K562 (cell line): ENCODE measurements at regions not wholly inside any gene's neighbourhood (a gene's known extent, or its start where the extent isn't known, plus 50 kb on each side); places are given as distances from the start of the nearest gene placed in this dataset.

Experiments
- ARID3B ChIP-seq: fragments of 250-450 bp; sonication (Bioruptor Pico); IDR thresholded peaks from 2 replicates; pipeline ENCODE4 v1.4.0; 2020; ENCODE audit warnings: borderline replicate concordance
- BRD9 ChIP-seq: fragments of 450-650 bp; IDR thresholded peaks from 2 replicates; pipeline ENCODE4 v1.6.1; 2018; ENCODE audit warnings: low read depth; ENCODE audit not compliant: partially characterized antibody
- CC2D1A ChIP-seq: fragments of 450-650 bp; IDR thresholded peaks from 2 replicates; pipeline ENCODE4 v1.6.1; 2017; ENCODE audit warnings: mild to moderate bottlenecking
- CEBPG ChIP-seq, 3 experiments: fragments of 200-800 bp in 1 of 3; sonication (Bioruptor generic) in 1 of 3; sonication (generic) in 1 of 3; formaldehyde crosslinking in 1 of 3; IDR thresholded peaks in 2 of 3; conservative IDR thresholded peaks in 1 of 3; 2 replicates each; pipeline versions ENCODE4 v1.6.1 to v1.8.0; 2016 to 2022; ENCODE audit warnings: missing compliant biosample characterization in 2 of 3, missing genetic modification characterization in 2 of 3, mild to moderate bottlenecking in 1 of 3, missing genetic modification reagents in 1 of 3
- DLX4 ChIP-seq: fragments of 250-450 bp; sonication (Bioruptor Pico); IDR thresholded peaks from 2 replicates; pipeline ENCODE4 v1.6.1; 2021; ENCODE audit warnings: mild to moderate bottlenecking
- GATAD2B ChIP-seq: fragments of 450-650 bp; IDR thresholded peaks from 2 replicates; pipeline ENCODE4 v1.6.1; 2017; ENCODE audit warnings: mild to moderate bottlenecking, borderline replicate concordance
- MAZ ChIP-seq, 2 experiments: fragments of 450-650 bp in 1 of 2; sonication (generic) in 1 of 2; formaldehyde crosslinking; IDR thresholded peaks in 1 of 2; conservative IDR thresholded peaks in 1 of 2; 2 replicates each; pipeline versions ENCODE4 v1.4.0 to v1.5.0; 2020; ENCODE audit warnings: mild to moderate bottlenecking in 1 of 2, missing genetic modification reagents in 1 of 2
- RAD21 ChIP-seq, 2 experiments: fragments of 250-450 bp in 1 of 2; fragments of 450-650 bp in 1 of 2; sonication (Bioruptor Pico) in 1 of 2; formaldehyde crosslinking in 1 of 2; IDR thresholded peaks in 1 of 2; conservative IDR thresholded peaks in 1 of 2; 2 replicates each; pipeline versions ENCODE4 v1.4.0 to v1.8.0; 2020 to 2022; ENCODE audit warnings: mild to moderate bottlenecking in 2 of 2, moderate library complexity in 1 of 2
- RBM15 ChIP-seq: fragments of 200-400 bp; formaldehyde crosslinking; IDR thresholded peaks from 2 replicates; pipeline ENCODE4 v1.6.1; 2018; ENCODE audit warnings: mild to moderate bottlenecking, low read length, moderate library complexity; ENCODE audit not compliant: insufficient read depth
- SAFB2 ChIP-seq: fragments of 200-400 bp; formaldehyde crosslinking; IDR thresholded peaks from 2 replicates; pipeline ENCODE4 v1.6.1; 2018; ENCODE audit warnings: borderline replicate concordance, low read length, low read depth, moderate library complexity; ENCODE audit not compliant: severe bottlenecking
- SAP30 ChIP-seq: fragments of 200-600 bp; sonication (generic); IDR thresholded peaks from 2 replicates; pipeline ENCODE4 v1.6.1; 2012; ENCODE audit warnings: borderline replicate concordance, low read depth, mild to moderate bottlenecking, moderate library complexity, low read length, control low read depth, inconsistent platforms; ENCODE audit not compliant: insufficient read depth, poor library complexity, severe bottlenecking
- SP1 ChIP-seq: sonication (generic); formaldehyde crosslinking; IDR thresholded peaks from 2 replicates; pipeline ENCODE4 v1.8.1; 2022; ENCODE audit warnings: mild to moderate bottlenecking, missing genetic modification reagents
- TAF15 ChIP-seq: fragments of 200-400 bp; formaldehyde crosslinking; IDR thresholded peaks from 2 replicates; pipeline ENCODE4 v1.6.1; 2017; ENCODE audit warnings: mild to moderate bottlenecking, low read depth, low read length, moderate library complexity
- TEAD2 ChIP-seq: fragments of 450-650 bp; IDR thresholded peaks from 2 replicates; pipeline ENCODE4 v1.6.1; 2016; ENCODE audit warnings: missing genetic modification characterization, control low read depth, missing compliant biosample characterization
- ZNF263 ChIP-seq: sonication (generic); formaldehyde crosslinking; IDR thresholded peaks from 2 replicates; pipeline ENCODE4 v1.8.0; 2022; ENCODE audit warnings: mild to moderate bottlenecking, missing genetic modification reagents, borderline replicate concordance
- ZNF280A ChIP-seq: fragments of 450-650 bp; IDR thresholded peaks from 2 replicates; pipeline ENCODE4 v1.6.1; 2018; ENCODE audit warnings: mild to moderate bottlenecking, low read depth; ENCODE audit not compliant: partially characterized antibody
- ZNF436 ChIP-seq: fragments of 250-450, 450-650 bp; sonication (Bioruptor Pico); formaldehyde crosslinking; IDR thresholded peaks from 2 replicates; pipeline ENCODE4 v1.7.0; 2020; ENCODE audit warnings: mild to moderate bottlenecking
- ZNF75A ChIP-seq: fragments of 450-650 bp; formaldehyde crosslinking; IDR thresholded peaks from 2 replicates; pipeline ENCODE4 v1.4.0; 2020; ENCODE audit warnings: mild to moderate bottlenecking
- ZNF76 ChIP-seq: fragments of 250-450 bp; sonication (Bioruptor Pico); IDR thresholded peaks from 2 replicates; pipeline ENCODE4 v1.4.0; 2020; ENCODE audit warnings: mild to moderate bottlenecking, moderate library complexity, borderline replicate concordance
- ZNF780A ChIP-seq: fragments of 250-450 bp; sonication (Bioruptor Pico); IDR thresholded peaks from 2 replicates; pipeline ENCODE4 v1.5.0; 2021; ENCODE audit warnings: mild to moderate bottlenecking

GRCh38 chr12:89251342-89252271 is 100.7 kb downstream of the DUSP6 start (continued):
- no peak for TF ChIP-seq ARID3B (CRISPR knock-in tag)
- TF ChIP-seq SAFB2, result no peak
- no peak for TF ChIP-seq ZNF280A
- TF ChIP-seq BRD9, result no peak
- no peak for TF ChIP-seq TEAD2 (tag)
- TF ChIP-seq ZNF75A (CRISPR knock-in tag), result no peak; the same call in 1 of the 2 replicates
- TF ChIP-seq ZNF780A, result no peak
- TF ChIP-seq SP1 (CRISPR knock-in tag), result no peak
- no peak for TF ChIP-seq ZNF76
- no peak for TF ChIP-seq RAD21 (CRISPR knock-in tag; conservative IDR thresholded peaks at IDR 0.05 in 1 of 2, IDR thresholded peaks at IDR 0.05 in 1 of 2)
- TF ChIP-seq MAZ (CRISPR knock-in tag; conservative IDR thresholded peaks at IDR 0.05 in 1 of 2, IDR thresholded peaks at IDR 0.05 in 1 of 2), result 0 out of 4 replicates have a peak, but pooled peaks of 1 of the 2 experiments have one; percentile 12
- TF ChIP-seq ZNF263 (CRISPR knock-in tag), result no peak; the same call in 1 of the 2 replicates
- no peak for TF ChIP-seq ZNF436
- no peak for TF ChIP-seq CEBPG (CRISPR knock-in tag; IDR thresholded peaks at IDR 0.05)
- peak in 1 of 2 experiments; percentile 25; a peak in 1 of 4 replicates for TF ChIP-seq CEBPG (tag; conservative IDR thresholded peaks at IDR 0.05 in 1 of 2, IDR thresholded peaks at IDR 0.05 in 1 of 2)
- TF ChIP-seq TAF15, result no peak
- TF ChIP-seq SAP30, result no peak
- no peak for TF ChIP-seq DLX4 (CRISPR knock-in tag)
- TF ChIP-seq RBM15, result no peak
- TF ChIP-seq GATAD2B, result no peak
- no peak for TF ChIP-seq CC2D1A
